Smooth muscle cell of the brain vasculature (primary cell): ENCODE measurements at regions not wholly inside any gene's neighbourhood (a gene's known extent, or its start where the extent isn't known, plus 50 kb on each side); places are given as distances from the start of the nearest gene placed in this dataset.
A peak's percentile ranks its signal among the peaks of the same experiment; 100 is the strongest.
"Not testable (repeated sequence)": the region's sequence is repeated elsewhere in the genome, so short reads cannot be mapped to it uniquely, and the experiment has no call there.

Experiments used
- DNase-seq: peaks from one replicate; pipeline ENCODE4 v3.0.0-alpha.2; 2012; ENCODE audit warnings: low read depth, low spot score

- DNase-seq = no peak
Observed at GRCh38 chr18:33854827-33855139, 276.8 kb downstream of the ASXL3 start.

GRCh38 chr18:33854086-33854826 is 276.2 kb downstream of the ASXL3 start:
- no peak for DNase-seq

- DNase-seq = no peak
Observed at GRCh38 chr18:33853187-33853586, 275.2 kb downstream of the ASXL3 start.

- no peak for DNase-seq
Observed at GRCh38 chr18:33851546-33852078, 273.6 kb downstream of the ASXL3 start.

- no peak for DNase-seq
Observed at GRCh38 chr18:33849731-33850130, 271.7 kb downstream of the ASXL3 start.

GRCh38 chr18:33844232-33844631 is 266.2 kb downstream of the ASXL3 start:
- no peak for DNase-seq

GRCh38 chr18:33841221-33841967 is 263.4 kb downstream of the ASXL3 start:
- DNase-seq = no peak

GRCh38 chr18:33840212-33840593 is 262.2 kb downstream of the ASXL3 start:
- DNase-seq = no peak

- peak; percentile 28 for DNase-seq
Observed at GRCh38 chr18:33839452-33840211, 261.6 kb downstream of the ASXL3 start.

- no peak for DNase-seq
Observed at GRCh38 chr18:33838054-33838453, 260.0 kb downstream of the ASXL3 start.

GRCh38 chr18:33837191-33837590 is 259.2 kb downstream of the ASXL3 start:
- no peak for DNase-seq

- DNase-seq = no peak
Observed at GRCh38 chr18:33836564-33836963, 258.5 kb downstream of the ASXL3 start.

- DNase-seq = no peak
Observed at GRCh38 chr18:33835419-33835818, 257.4 kb downstream of the ASXL3 start.

- DNase-seq = no peak
Observed at GRCh38 chr18:33833842-33834241, 255.8 kb downstream of the ASXL3 start.

- DNase-seq = no peak
Observed at GRCh38 chr18:33831424-33831823, 253.4 kb downstream of the ASXL3 start.

GRCh38 chr18:33830213-33830612 is 252.2 kb downstream of the ASXL3 start:
- DNase-seq = no peak

GRCh38 chr18:33828949-33829348 is 250.9 kb downstream of the ASXL3 start:
- no peak for DNase-seq

- DNase-seq = no peak
Observed at GRCh38 chr18:33826151-33826550, 248.1 kb downstream of the ASXL3 start.

GRCh38 chr18:33821503-33821902 is 243.5 kb downstream of the ASXL3 start:
- DNase-seq = no peak

GRCh38 chr18:33820517-33821371 is 242.7 kb downstream of the ASXL3 start:
- DNase-seq = no peak

- DNase-seq = not testable (repeated sequence)
Observed at GRCh38 chr18:33819692-33820343, 241.8 kb downstream of the ASXL3 start.
